ENCODE measurements at regions not wholly inside any gene's neighbourhood (a gene's known extent, or its start where the extent isn't known, plus 50 kb on each side); places are given as distances from the start of the nearest gene placed in this dataset.

DNA sequence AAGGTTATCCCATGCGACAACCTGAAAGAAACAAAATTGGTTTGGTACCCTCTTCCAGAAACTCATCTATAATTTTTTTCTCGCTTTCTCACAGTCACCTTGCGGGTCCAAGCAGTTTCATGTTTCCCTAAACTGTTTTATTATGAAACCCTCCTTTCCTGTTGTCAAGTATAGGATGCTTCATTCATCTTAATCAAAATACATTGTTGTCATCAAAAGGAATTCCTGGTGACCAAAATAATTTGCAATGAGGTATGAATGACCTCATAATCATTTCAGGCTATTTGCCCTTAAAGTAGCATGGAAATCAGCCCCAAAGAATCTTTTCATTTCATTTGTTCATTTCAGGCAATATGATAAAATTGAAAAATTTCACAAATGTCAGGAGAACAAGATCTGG, 503.0 kb downstream of the SPATA31D1 start:
- ChIA-PET POLR2A (no interaction called here), CTCF (interaction anchor here (1.2 kb wide), 1 partner anchor 115 kb away, joined by 7 read pairs; no protein-coding TSS in a partner anchor)
- no peaks in the 10 kb centered on the region for H3K9me3 ChIP-seq (ENCODE audit: control insufficient read depth, insufficient read depth, low read depth, low read length)
- H3K27ac ChIP-seq (ENCODE audit: extremely low read depth, low read depth, low read length): no peak overlapping the region
- H3K36me3 ChIP-seq (ENCODE audit: control insufficient read depth in 2 of 2, insufficient read depth in 1 of 2, low read length in 2 of 2): no peaks in the 10 kb centered on the region
- H3K4me1 ChIP-seq (ENCODE audit: control insufficient read depth, insufficient read depth, low read length): peaks cover 19% of the 10 kb centered on the region; the same call in 1 of the 2 replicates
- H3K4me3 ChIP-seq (ENCODE audit: low read depth, low read length): no peak overlapping the region
- no peak for TF ChIP-seq ZNF416 (tag by site-specific recombination; IDR thresholded peaks at IDR 0.05)
- TF ChIP-seq, protein P1, sequence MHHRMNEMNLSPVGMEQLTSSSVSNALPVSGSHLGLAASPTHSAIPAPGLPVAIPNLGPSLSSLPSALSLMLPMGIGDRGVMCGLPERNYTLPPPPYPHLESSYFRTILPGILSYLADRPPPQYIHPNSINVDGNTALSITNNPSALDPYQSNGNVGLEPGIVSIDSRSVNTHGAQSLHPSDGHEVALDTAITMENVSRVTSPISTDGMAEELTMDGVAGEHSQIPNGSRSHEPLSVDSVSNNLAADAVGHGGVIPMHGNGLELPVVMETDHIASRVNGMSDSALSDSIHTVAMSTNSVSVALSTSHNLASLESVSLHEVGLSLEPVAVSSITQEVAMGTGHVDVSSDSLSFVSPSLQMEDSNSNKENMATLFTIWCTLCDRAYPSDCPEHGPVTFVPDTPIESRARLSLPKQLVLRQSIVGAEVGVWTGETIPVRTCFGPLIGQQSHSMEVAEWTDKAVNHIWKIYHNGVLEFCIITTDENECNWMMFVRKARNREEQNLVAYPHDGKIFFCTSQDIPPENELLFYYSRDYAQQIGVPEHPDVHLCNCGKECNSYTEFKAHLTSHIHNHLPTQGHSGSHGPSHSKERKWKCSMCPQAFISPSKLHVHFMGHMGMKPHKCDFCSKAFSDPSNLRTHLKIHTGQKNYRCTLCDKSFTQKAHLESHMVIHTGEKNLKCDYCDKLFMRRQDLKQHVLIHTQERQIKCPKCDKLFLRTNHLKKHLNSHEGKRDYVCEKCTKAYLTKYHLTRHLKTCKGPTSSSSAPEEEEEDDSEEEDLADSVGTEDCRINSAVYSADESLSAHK (tag by site-specific recombination; IDR thresholded peaks at IDR 0.05): peak; percentile 89
- TF ChIP-seq ZNF548 (tag by site-specific recombination; IDR thresholded peaks at IDR 0.05): no peak
- TF ChIP-seq ZNF621 (tag by site-specific recombination; IDR thresholded peaks at IDR 0.05): no peak
- TF ChIP-seq ZNF184 (tag by site-specific recombination; IDR thresholded peaks at IDR 0.05): no peak
- TF ChIP-seq ZNF202 (tag by site-specific recombination; IDR thresholded peaks at IDR 0.05; ENCODE audit: borderline replicate concordance): no peak
- TF ChIP-seq, protein P2, sequence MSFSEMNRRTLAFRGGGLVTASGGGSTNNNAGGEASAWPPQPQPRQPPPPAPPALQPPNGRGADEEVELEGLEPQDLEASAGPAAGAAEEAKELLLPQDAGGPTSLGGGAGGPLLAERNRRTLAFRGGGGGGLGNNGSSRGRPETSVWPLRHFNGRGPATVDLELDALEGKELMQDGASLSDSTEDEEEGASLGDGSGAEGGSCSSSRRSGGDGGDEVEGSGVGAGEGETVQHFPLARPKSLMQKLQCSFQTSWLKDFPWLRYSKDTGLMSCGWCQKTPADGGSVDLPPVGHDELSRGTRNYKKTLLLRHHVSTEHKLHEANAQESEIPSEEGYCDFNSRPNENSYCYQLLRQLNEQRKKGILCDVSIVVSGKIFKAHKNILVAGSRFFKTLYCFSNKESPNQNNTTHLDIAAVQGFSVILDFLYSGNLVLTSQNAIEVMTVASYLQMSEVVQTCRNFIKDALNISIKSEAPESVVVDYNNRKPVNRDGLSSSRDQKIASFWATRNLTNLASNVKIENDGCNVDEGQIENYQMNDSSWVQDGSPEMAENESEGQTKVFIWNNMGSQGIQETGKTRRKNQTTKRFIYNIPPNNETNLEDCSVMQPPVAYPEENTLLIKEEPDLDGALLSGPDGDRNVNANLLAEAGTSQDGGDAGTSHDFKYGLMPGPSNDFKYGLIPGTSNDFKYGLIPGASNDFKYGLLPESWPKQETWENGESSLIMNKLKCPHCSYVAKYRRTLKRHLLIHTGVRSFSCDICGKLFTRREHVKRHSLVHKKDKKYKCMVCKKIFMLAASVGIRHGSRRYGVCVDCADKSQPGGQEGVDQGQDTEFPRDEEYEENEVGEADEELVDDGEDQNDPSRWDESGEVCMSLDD (tag by site-specific recombination; IDR thresholded peaks at IDR 0.05): no peak
- TF ChIP-seq GLIS2 (tag by site-specific recombination; IDR thresholded peaks at IDR 0.05): no peak
- TF ChIP-seq PRDM1 (tag by site-specific recombination; IDR thresholded peaks at IDR 0.05): no peak
- TF ChIP-seq ZNF302 (tag by site-specific recombination; IDR thresholded peaks at IDR 0.05; ENCODE audit: low read depth): no peak
- no peak for TF ChIP-seq ZSCAN16 (tag by site-specific recombination; IDR thresholded peaks at IDR 0.05)
- TF ChIP-seq ZNF335 (tag by site-specific recombination; conservative IDR thresholded peaks at IDR 0.05): no peak
- TF ChIP-seq ZNF670 (tag by site-specific recombination; IDR thresholded peaks at IDR 0.05; ENCODE audit: low read depth): no peak
- TF ChIP-seq ZNF239 (tag by site-specific recombination; IDR thresholded peaks at IDR 0.05): no peak
- TF ChIP-seq ZNF292 (tag by site-specific recombination; IDR thresholded peaks at IDR 0.05; ENCODE audit: borderline replicate concordance, low read depth): no peak
- no peak for TF ChIP-seq YY2 (tag by site-specific recombination; IDR thresholded peaks at IDR 0.05)
- TF ChIP-seq ZNF138 (tag by site-specific recombination; IDR thresholded peaks at IDR 0.05; ENCODE audit: borderline replicate concordance): no peak
- no peak for TF ChIP-seq SP2 (tag by site-specific recombination; IDR thresholded peaks at IDR 0.05)
- TF ChIP-seq ZSCAN30 (tag by site-specific recombination; IDR thresholded peaks at IDR 0.05): no peak
- no peak for TF ChIP-seq ZNF596 (tag by site-specific recombination; IDR thresholded peaks at IDR 0.05)
- peak; percentile 75 for TF ChIP-seq WT1 (tag by site-specific recombination; IDR thresholded peaks at IDR 0.05)
- TF ChIP-seq MYNN (tag by site-specific recombination; IDR thresholded peaks at IDR 0.05; ENCODE audit: borderline replicate concordance): no peak
- TF ChIP-seq MZF1 (tag by site-specific recombination; IDR thresholded peaks at IDR 0.05; ENCODE audit: borderline replicate concordance): no peak
- peak; percentile 33; the same call in 1 of the 2 replicates for TF ChIP-seq KLF10 (tag by site-specific recombination; IDR thresholded peaks at IDR 0.05)
- TF ChIP-seq, protein P3, sequence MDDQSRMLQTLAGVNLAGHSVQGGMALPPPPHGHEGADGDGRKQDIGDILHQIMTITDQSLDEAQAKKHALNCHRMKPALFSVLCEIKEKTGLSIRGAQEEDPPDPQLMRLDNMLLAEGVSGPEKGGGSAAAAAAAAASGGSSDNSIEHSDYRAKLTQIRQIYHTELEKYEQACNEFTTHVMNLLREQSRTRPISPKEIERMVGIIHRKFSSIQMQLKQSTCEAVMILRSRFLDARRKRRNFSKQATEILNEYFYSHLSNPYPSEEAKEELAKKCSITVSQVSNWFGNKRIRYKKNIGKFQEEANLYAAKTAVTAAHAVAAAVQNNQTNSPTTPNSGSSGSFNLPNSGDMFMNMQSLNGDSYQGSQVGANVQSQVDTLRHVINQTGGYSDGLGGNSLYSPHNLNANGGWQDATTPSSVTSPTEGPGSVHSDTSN (CRISPR knock-in tag; IDR thresholded peaks at IDR 0.05): no peak
- TF ChIP-seq ZNF433 (tag by site-specific recombination; IDR thresholded peaks at IDR 0.05; ENCODE audit: low read depth): no peak
- peak; percentile 86 for TF ChIP-seq ZNF629 (tag by site-specific recombination; IDR thresholded peaks at IDR 0.05)
- TF ChIP-seq, protein P4, sequence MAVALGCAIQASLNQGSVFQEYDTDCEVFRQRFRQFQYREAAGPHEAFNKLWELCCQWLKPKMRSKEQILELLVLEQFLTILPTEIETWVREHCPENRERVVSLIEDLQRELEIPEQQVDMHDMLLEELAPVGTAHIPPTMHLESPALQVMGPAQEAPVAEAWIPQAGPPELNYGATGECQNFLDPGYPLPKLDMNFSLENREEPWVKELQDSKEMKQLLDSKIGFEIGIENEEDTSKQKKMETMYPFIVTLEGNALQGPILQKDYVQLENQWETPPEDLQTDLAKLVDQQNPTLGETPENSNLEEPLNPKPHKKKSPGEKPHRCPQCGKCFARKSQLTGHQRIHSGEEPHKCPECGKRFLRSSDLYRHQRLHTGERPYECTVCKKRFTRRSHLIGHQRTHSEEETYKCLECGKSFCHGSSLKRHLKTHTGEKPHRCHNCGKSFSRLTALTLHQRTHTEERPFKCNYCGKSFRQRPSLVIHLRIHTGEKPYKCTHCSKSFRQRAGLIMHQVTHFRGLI (tag by site-specific recombination; IDR thresholded peaks at IDR 0.05): no peak
- TF ChIP-seq, protein P5, sequence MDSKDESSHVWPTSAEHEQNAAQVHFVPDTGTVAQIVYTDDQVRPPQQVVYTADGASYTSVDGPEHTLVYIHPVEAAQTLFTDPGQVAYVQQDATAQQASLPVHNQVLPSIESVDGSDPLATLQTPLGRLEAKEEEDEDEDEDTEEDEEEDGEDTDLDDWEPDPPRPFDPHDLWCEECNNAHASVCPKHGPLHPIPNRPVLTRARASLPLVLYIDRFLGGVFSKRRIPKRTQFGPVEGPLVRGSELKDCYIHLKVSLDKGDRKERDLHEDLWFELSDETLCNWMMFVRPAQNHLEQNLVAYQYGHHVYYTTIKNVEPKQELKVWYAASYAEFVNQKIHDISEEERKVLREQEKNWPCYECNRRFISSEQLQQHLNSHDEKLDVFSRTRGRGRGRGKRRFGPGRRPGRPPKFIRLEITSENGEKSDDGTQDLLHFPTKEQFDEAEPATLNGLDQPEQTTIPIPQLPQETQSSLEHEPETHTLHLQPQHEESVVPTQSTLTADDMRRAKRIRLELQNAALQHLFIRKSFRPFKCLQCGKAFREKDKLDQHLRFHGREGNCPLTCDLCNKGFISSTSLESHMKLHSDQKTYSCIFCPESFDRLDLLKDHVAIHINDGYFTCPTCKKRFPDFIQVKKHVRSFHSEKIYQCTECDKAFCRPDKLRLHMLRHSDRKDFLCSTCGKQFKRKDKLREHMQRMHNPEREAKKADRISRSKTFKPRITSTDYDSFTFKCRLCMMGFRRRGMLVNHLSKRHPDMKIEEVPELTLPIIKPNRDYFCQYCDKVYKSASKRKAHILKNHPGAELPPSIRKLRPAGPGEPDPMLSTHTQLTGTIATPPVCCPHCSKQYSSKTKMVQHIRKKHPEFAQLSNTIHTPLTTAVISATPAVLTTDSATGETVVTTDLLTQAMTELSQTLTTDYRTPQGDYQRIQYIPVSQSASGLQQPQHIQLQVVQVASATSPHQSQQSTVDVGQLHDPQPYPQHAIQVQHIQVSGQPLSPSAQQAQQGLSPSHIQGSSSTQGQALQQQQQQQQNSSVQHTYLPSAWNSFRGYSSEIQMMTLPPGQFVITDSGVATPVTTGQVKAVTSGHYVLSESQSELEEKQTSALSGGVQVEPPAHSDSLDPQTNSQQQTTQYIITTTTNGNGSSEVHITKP (tag by site-specific recombination; IDR thresholded peaks at IDR 0.05): no peak
